Gastrocnemius medialis (tissue), 4 donors: ENCODE measurements at regions not wholly inside any gene's neighbourhood (a gene's known extent, or its start where the extent isn't known, plus 50 kb on each side); places are given as distances from the start of the nearest gene placed in this dataset.
"Not testable (repeated sequence)": the region's sequence is repeated elsewhere in the genome, so short reads cannot be mapped to it uniquely, and the experiment has no call there.

Experiments used
- POLR2A ChIP-seq, 2 donors: fragments of 450-650 bp; IDR thresholded peaks; one replicate each; pipeline ENCODE4 v1.6.1; 2017; ENCODE audit warnings: antibody characterized with exemption in 2 of 2, mild to moderate bottlenecking in 2 of 2, moderate library complexity in 2 of 2
- TF ChIP-seq, protein P1 (sequence below), 5 experiments: fragments of 450-650 bp in 3 of 5; fragments of 200-600 bp in 2 of 5; sonication (generic) in 2 of 5; IDR thresholded peaks in 4 of 5; conservative IDR thresholded peaks in 1 of 5; 1 replicate in 4 of 5; 2 replicates in 1 of 5; pipeline ENCODE4 v1.5.1; 2016 to 2019; ENCODE audit warnings: antibody characterized with exemption in 5 of 5, mild to moderate bottlenecking in 3 of 5, moderate library complexity in 3 of 5

GRCh38 chr6:150147-150546 lies 142.1 kb upstream of the DUSP22 start:
- TF ChIP-seq, protein P1, sequence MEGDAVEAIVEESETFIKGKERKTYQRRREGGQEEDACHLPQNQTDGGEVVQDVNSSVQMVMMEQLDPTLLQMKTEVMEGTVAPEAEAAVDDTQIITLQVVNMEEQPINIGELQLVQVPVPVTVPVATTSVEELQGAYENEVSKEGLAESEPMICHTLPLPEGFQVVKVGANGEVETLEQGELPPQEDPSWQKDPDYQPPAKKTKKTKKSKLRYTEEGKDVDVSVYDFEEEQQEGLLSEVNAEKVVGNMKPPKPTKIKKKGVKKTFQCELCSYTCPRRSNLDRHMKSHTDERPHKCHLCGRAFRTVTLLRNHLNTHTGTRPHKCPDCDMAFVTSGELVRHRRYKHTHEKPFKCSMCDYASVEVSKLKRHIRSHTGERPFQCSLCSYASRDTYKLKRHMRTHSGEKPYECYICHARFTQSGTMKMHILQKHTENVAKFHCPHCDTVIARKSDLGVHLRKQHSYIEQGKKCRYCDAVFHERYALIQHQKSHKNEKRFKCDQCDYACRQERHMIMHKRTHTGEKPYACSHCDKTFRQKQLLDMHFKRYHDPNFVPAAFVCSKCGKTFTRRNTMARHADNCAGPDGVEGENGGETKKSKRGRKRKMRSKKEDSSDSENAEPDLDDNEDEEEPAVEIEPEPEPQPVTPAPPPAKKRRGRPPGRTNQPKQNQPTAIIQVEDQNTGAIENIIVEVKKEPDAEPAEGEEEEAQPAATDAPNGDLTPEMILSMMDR (IDR thresholded peaks at IDR 0.05 in 4 of 5, conservative IDR thresholded peaks at IDR 0.05 in 1 of 5) = not testable (repeated sequence)
- not testable (repeated sequence) for TF ChIP-seq POLR2A (IDR thresholded peaks at IDR 0.05)
